HG02943 (cell line): ENCODE measurements at regions not wholly inside any gene's neighbourhood (a gene's known extent, or its start where the extent isn't known, plus 50 kb on each side); places are given as distances from the start of the nearest gene placed in this dataset.
"Not testable (repeated sequence)": the region's sequence is repeated elsewhere in the genome, so short reads cannot be mapped to it uniquely, and the experiment has no call there.

Experiments used
- ATAC-seq: cut with Tn5 transposase; IDR thresholded peaks from one replicate; pipeline ENCODE4 v1.9.1; 2021; ENCODE audit warnings: mild to moderate bottlenecking, low read depth, moderate library complexity; ENCODE audit not compliant: unreplicated experiment

GRCh38 chr1:143786381-143786780 is 185.4 kb downstream of the FAM72C start:
- ATAC-seq: not testable (repeated sequence)

GRCh38 chr1:143785883-143786282 is 185.9 kb downstream of the FAM72C start:
- not testable (repeated sequence) for ATAC-seq

GRCh38 chr1:143784239-143784882 is 187.4 kb downstream of the FAM72C start:
- not testable (repeated sequence) for ATAC-seq

GRCh38 chr1:143778178-143778577 is 193.6 kb downstream of the FAM72C start:
- ATAC-seq: not testable (repeated sequence)

- not testable (repeated sequence) for ATAC-seq
Observed at GRCh38 chr1:143764831-143765230, 207.0 kb downstream of the FAM72C start.

- not testable (repeated sequence) for ATAC-seq
Observed at GRCh38 chr1:143760366-143760765, 211.4 kb downstream of the FAM72C start.

- ATAC-seq: not testable (repeated sequence)
Observed at GRCh38 chr1:143755961-143756360, 215.8 kb downstream of the FAM72C start.

- no peak for ATAC-seq
Observed at GRCh38 chr1:143748906-143749305, 222.9 kb downstream of the FAM72C start.

GRCh38 chr1:143736562-143736961 is 235.2 kb downstream of the FAM72C start:
- ATAC-seq: no peak

- no peak for ATAC-seq
Observed at GRCh38 chr1:143735764-143736461, 235.9 kb downstream of the FAM72C start.

GRCh38 chr1:143734261-143734660 is 237.5 kb downstream of the FAM72C start:
- not testable (repeated sequence) for ATAC-seq

- not testable (repeated sequence) for ATAC-seq
Observed at GRCh38 chr1:143730890-143731289, 240.9 kb downstream of the FAM72C start.

- ATAC-seq: peak; percentile 60
Observed at GRCh38 chr1:143729449-143730111, 242.2 kb downstream of the FAM72C start.

- ATAC-seq: peak; percentile 96
Observed at GRCh38 chr1:143728802-143729448, 242.9 kb downstream of the FAM72C start.

GRCh38 chr1:143727263-143727662 is 244.5 kb downstream of the FAM72C start:
- no peak for ATAC-seq

GRCh38 chr1:143721024-143721373 is 250.8 kb downstream of the FAM72C start:
- no peak for ATAC-seq

GRCh38 chr1:143720087-143721023 is 251.4 kb downstream of the FAM72C start:
- no peak for ATAC-seq

GRCh38 chr1:143718524-143718923 is 253.3 kb downstream of the FAM72C start:
- no peak for ATAC-seq

GRCh38 chr1:143718021-143718420 is 253.8 kb downstream of the FAM72C start:
- no peak for ATAC-seq

GRCh38 chr1:143717434-143717833 is 254.4 kb downstream of the FAM72C start:
- no peak for ATAC-seq
